ENCODE measurements at regions not wholly inside any gene's neighbourhood (a gene's known extent, or its start where the extent isn't known, plus 50 kb on each side); places are given as distances from the start of the nearest gene placed in this dataset.

GRCh38 chr1:55530749-55531478, 315.8 kb upstream of the USP24 start:
- H3K4me2 ChIP-seq (ENCODE audit: low read length), result no peak overlapping the region
- H3F3A ChIP-seq (ENCODE audit: low read length, unreplicated experiment), result no peaks in the 10 kb centered on the region
- no peak overlapping the region for H3K9ac ChIP-seq (ENCODE audit: low read length)
- H3K36me3 ChIP-seq (ENCODE audit: low read depth, low read length), result no peaks in the 10 kb centered on the region
- BruUV-seq (replicated peaks), result no TSS peak
- no peak for DNase-seq
- ATAC-seq, result no peak
- no peaks in the 10 kb centered on the region for H3K9me2 ChIP-seq (replicated peaks; ENCODE audit: low read length)
- no peaks in the 10 kb centered on the region for H4K20me1 ChIP-seq (ENCODE audit: low read length)
- no peaks in the 10 kb centered on the region for H3K9me3 ChIP-seq (ENCODE audit: low read length)
- CTCF ChIA-PET, result interaction anchor here (0.5 kb wide), 1 partner anchor 101 kb away, joined by 4 read pairs; no protein-coding TSS in a partner anchor
- TF ChIP-seq CTCF (conservative IDR thresholded peaks at IDR 0.05; ENCODE audit: low read depth, low read length) (no peak), EZH2phosphoT487 (IDR thresholded peaks at IDR 0.05; ENCODE audit: borderline replicate concordance, low read length) (no peak), EZH2 (IDR thresholded peaks at IDR 0.05; ENCODE audit: low read length, unreplicated experiment) (no peak)
- H3K4me3 ChIP-seq (ENCODE audit: low read length), result no peak overlapping the region
- peaks cover 13% of the 10 kb centered on the region for H3K4me1 ChIP-seq (ENCODE audit: insufficient read depth, low read length)
- H3K79me2 ChIP-seq (ENCODE audit: low read length), result no peaks in the 10 kb centered on the region
- intact Hi-C loops (cut with micrococcal nuclease), result no loop called here
- H3K27me3 ChIP-seq (ENCODE audit: low read length), result no peaks in the 10 kb centered on the region
- POLR2A ChIA-PET (ENCODE audit: unreplicated experiment), result no interaction called here
- H2AFZ ChIP-seq (ENCODE audit: low read length), result no peak overlapping the region
- no peak overlapping the region for H3K27ac ChIP-seq (ENCODE audit: low read length)

- CTCF ChIA-PET, result no interaction called here
- Histone ChIP-seq H3K9ac (ENCODE audit: low read length) (no peak overlapping the region), H3K4me3 (ENCODE audit: low read length) (no peak overlapping the region), H3K36me3 (ENCODE audit: low read depth, low read length) (no peaks in the 10 kb centered on the region), H3K4me1 (ENCODE audit: insufficient read depth, low read length) (0 out of 2 replicates have a peak, but pooled peaks cover 1% of the 10 kb centered on the region), H4K20me1 (ENCODE audit: low read length) (no peaks in the 10 kb centered on the region), H3K79me2 (ENCODE audit: low read length) (no peaks in the 10 kb centered on the region), H3K9me2 (replicated peaks; ENCODE audit: low read length) (no peaks in the 10 kb centered on the region), H3K27ac (ENCODE audit: low read length) (no peak overlapping the region), H3K4me2 (ENCODE audit: low read length) (no peak overlapping the region), H2AFZ (ENCODE audit: low read length) (no peak overlapping the region), H3F3A (ENCODE audit: low read length, unreplicated experiment) (no peaks in the 10 kb centered on the region), H3K27me3 (ENCODE audit: low read length) (no peaks in the 10 kb centered on the region), H3K9me3 (ENCODE audit: low read length) (no peaks in the 10 kb centered on the region)
- DNase-seq, result no peak
- intact Hi-C loops (cut with micrococcal nuclease), result no loop called here
- BruUV-seq (replicated peaks), result no TSS peak
- TF ChIP-seq EZH2phosphoT487 (IDR thresholded peaks at IDR 0.05; ENCODE audit: borderline replicate concordance, low read length), result no peak
- no peak for ATAC-seq
- POLR2A ChIA-PET (ENCODE audit: unreplicated experiment), result no interaction called here
These were observed 313.9 kb upstream of the USP24 start for GRCh38 chr1:55529017-55529416.

GRCh38 chr1:55527831-55528230, 312.7 kb upstream of the USP24 start:
- Histone ChIP-seq H3K9me3 (ENCODE audit: low read length) (no peaks in the 10 kb centered on the region), H3K9ac (ENCODE audit: low read length) (no peak overlapping the region), H3K36me3 (ENCODE audit: low read depth, low read length) (no peaks in the 10 kb centered on the region), H3K4me1 (ENCODE audit: insufficient read depth, low read length) (no peaks in the 10 kb centered on the region), H4K20me1 (ENCODE audit: low read length) (no peaks in the 10 kb centered on the region), H3F3A (ENCODE audit: low read length, unreplicated experiment) (no peaks in the 10 kb centered on the region), H3K79me2 (ENCODE audit: low read length) (no peaks in the 10 kb centered on the region), H3K27ac (ENCODE audit: low read length) (no peak overlapping the region), H3K4me2 (ENCODE audit: low read length) (no peak overlapping the region), H3K9me2 (replicated peaks; ENCODE audit: low read length) (no peaks in the 10 kb centered on the region), H3K4me3 (ENCODE audit: low read length) (no peak overlapping the region), H3K27me3 (ENCODE audit: low read length) (no peaks in the 10 kb centered on the region), H2AFZ (ENCODE audit: low read length) (no peak overlapping the region)
- intact Hi-C loops (cut with micrococcal nuclease), result no loop called here
- no peak for TF ChIP-seq EZH2phosphoT487 (IDR thresholded peaks at IDR 0.05; ENCODE audit: borderline replicate concordance, low read length)
- no peak for TF ChIP-seq CTCF (conservative IDR thresholded peaks at IDR 0.05; ENCODE audit: low read depth, low read length)
- no peak for TF ChIP-seq EZH2 (IDR thresholded peaks at IDR 0.05; ENCODE audit: low read length, unreplicated experiment)
- DNase-seq (no peak), ATAC-seq (no peak)
- ChIA-PET POLR2A (ENCODE audit: unreplicated experiment) (no interaction called here), CTCF (no interaction called here)
- BruUV-seq (replicated peaks), result no TSS peak
